Ishikawa (cell line): ENCODE measurements at regions not wholly inside any gene's neighbourhood (a gene's known extent, or its start where the extent isn't known, plus 50 kb on each side); places are given as distances from the start of the nearest gene placed in this dataset.

Experiments used
- CEBPB ChIP-seq: IDR thresholded peaks from 2 replicates; pipeline ENCODE4 v1.6.1; 2012
- CREB1 ChIP-seq: IDR thresholded peaks from 2 replicates; pipeline ENCODE4 v1.6.1; 2012; ENCODE audit warnings: low read depth
- EGR1 ChIP-seq: IDR thresholded peaks from 2 replicates; pipeline ENCODE4 v1.6.1; 2012
- EP300 ChIP-seq: IDR thresholded peaks from 2 replicates; pipeline ENCODE4 v1.6.1; 2012; ENCODE audit warnings: borderline replicate concordance
- FOXM1 ChIP-seq: IDR thresholded peaks from 2 replicates; pipeline ENCODE4 v1.6.1; 2012; ENCODE audit warnings: low read depth, borderline replicate concordance
- NFIC ChIP-seq: IDR thresholded peaks from 2 replicates; pipeline ENCODE4 v1.6.1; 2012
- RAD21 ChIP-seq: IDR thresholded peaks from 2 replicates; pipeline ENCODE4 v1.6.1; 2012; ENCODE audit warnings: low read depth
- TAF1 ChIP-seq: IDR thresholded peaks from 2 replicates; pipeline ENCODE4 v1.6.1; 2012; ENCODE audit warnings: low read depth, mild to moderate bottlenecking
- TCF12 ChIP-seq: IDR thresholded peaks from 2 replicates; pipeline ENCODE4 v1.6.1; 2012; ENCODE audit warnings: low read depth
- TEAD4 ChIP-seq: IDR thresholded peaks from 2 replicates; pipeline ENCODE4 v1.6.1; 2012
- YY1 ChIP-seq: IDR thresholded peaks from 2 replicates; pipeline ENCODE4 v1.6.1; 2012; ENCODE audit warnings: low read depth
- ZBTB7A ChIP-seq: IDR thresholded peaks from 2 replicates; pipeline ENCODE4 v1.6.1; 2012; ENCODE audit warnings: low read depth
- TF ChIP-seq, protein P1 (sequence below): IDR thresholded peaks from 2 replicates; pipeline ENCODE4 v1.6.1; 2012
- TF ChIP-seq, protein P2 (sequence below): IDR thresholded peaks from 2 replicates; pipeline ENCODE4 v1.6.1; 2012
- TF ChIP-seq, protein P3 (sequence below): IDR thresholded peaks from 2 replicates; pipeline ENCODE4 v1.6.1; 2012; ENCODE audit warnings: low read depth, mild to moderate bottlenecking

DNA sequence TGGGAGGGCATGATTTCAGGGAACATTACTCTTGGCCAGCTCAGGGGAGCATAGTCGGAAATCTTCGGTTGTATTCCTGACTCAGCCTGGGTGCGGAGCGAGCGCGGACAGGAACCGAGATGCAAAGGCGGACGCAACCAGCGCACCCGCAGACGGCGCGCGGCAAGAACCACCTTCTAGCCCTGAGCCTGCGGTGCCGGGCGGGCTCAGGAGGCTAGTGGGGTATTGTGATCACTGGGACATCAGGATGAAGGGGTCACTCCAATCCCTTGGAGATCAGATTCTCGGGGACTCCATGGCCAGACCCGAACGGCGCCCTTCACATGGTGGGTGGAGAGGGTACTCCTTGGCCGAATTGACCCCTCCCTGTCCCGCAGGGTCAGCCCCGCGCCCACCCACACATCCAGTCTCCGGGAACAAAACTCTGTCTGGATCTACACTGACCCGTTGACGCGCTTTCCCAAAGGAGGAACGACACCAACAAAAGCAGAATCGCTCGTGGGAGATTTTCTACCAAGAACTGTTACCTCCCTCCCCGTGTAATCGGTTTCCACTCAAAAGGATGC is 730.5 kb downstream of the ZWINT start:
- TF ChIP-seq FOXM1 (no peak), EGR1 (no peak), CEBPB (no peak), RAD21 (no peak), TAF1 (no peak), EP300 (no peak), CREB1 (no peak), NFIC (no peak), YY1 (no peak), TEAD4 (no peak), TCF12 (no peak), ZBTB7A (no peak)
- TF ChIP-seq, protein P1, sequence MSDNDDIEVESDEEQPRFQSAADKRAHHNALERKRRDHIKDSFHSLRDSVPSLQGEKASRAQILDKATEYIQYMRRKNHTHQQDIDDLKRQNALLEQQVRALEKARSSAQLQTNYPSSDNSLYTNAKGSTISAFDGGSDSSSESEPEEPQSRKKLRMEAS: no peak
- TF ChIP-seq, protein P2, sequence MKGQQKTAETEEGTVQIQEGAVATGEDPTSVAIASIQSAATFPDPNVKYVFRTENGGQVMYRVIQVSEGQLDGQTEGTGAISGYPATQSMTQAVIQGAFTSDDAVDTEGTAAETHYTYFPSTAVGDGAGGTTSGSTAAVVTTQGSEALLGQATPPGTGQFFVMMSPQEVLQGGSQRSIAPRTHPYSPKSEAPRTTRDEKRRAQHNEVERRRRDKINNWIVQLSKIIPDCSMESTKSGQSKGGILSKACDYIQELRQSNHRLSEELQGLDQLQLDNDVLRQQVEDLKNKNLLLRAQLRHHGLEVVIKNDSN: no peak
- TF ChIP-seq, protein P3, sequence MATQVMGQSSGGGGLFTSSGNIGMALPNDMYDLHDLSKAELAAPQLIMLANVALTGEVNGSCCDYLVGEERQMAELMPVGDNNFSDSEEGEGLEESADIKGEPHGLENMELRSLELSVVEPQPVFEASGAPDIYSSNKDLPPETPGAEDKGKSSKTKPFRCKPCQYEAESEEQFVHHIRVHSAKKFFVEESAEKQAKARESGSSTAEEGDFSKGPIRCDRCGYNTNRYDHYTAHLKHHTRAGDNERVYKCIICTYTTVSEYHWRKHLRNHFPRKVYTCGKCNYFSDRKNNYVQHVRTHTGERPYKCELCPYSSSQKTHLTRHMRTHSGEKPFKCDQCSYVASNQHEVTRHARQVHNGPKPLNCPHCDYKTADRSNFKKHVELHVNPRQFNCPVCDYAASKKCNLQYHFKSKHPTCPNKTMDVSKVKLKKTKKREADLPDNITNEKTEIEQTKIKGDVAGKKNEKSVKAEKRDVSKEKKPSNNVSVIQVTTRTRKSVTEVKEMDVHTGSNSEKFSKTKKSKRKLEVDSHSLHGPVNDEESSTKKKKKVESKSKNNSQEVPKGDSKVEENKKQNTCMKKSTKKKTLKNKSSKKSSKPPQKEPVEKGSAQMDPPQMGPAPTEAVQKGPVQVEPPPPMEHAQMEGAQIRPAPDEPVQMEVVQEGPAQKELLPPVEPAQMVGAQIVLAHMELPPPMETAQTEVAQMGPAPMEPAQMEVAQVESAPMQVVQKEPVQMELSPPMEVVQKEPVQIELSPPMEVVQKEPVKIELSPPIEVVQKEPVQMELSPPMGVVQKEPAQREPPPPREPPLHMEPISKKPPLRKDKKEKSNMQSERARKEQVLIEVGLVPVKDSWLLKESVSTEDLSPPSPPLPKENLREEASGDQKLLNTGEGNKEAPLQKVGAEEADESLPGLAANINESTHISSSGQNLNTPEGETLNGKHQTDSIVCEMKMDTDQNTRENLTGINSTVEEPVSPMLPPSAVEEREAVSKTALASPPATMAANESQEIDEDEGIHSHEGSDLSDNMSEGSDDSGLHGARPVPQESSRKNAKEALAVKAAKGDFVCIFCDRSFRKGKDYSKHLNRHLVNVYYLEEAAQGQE: no peak

- TF ChIP-seq ZBTB7A (no peak), EGR1 (no peak), CREB1 (no peak), FOXM1 (no peak), EP300 (no peak), NFIC (no peak), TAF1 (no peak)
- TF ChIP-seq, protein P3: no peak
- TF ChIP-seq, protein P2: no peak
These were observed 731.1 kb downstream of the ZWINT start for GRCh38 chr10:55629793-55630490.

DNA sequence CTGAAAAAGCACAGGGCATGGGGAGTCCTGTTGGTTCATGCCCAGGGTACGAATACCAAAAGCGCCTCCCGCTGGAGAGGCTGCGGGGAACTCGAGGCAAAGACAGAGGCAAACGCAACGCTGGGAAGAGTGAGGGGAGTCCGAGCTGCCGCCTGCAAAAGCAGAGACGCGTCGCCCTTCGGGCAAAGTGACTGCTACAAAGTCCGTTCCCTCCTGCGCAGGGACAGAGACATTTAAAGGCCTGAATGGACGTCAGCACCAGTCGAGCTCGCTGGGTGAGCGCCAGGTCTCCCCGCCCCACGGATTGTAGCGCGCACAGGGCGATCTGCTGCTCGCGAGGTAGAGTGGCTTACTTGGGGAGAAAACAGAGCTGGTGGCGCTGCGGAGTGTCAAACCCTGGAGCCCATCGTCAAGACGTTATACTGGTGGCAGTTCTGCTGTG is 732.8 kb downstream of the ZWINT start:
- TF ChIP-seq, protein P2: no peak
- TF ChIP-seq CREB1 (no peak), FOXM1 (no peak), YY1 (no peak), EP300 (no peak), RAD21 (no peak), TAF1 (no peak), CEBPB (no peak), NFIC (no peak), TEAD4 (no peak), TCF12 (no peak), ZBTB7A (no peak), EGR1 (no peak)
- TF ChIP-seq, protein P1: no peak
- TF ChIP-seq, protein P3: no peak

DNA sequence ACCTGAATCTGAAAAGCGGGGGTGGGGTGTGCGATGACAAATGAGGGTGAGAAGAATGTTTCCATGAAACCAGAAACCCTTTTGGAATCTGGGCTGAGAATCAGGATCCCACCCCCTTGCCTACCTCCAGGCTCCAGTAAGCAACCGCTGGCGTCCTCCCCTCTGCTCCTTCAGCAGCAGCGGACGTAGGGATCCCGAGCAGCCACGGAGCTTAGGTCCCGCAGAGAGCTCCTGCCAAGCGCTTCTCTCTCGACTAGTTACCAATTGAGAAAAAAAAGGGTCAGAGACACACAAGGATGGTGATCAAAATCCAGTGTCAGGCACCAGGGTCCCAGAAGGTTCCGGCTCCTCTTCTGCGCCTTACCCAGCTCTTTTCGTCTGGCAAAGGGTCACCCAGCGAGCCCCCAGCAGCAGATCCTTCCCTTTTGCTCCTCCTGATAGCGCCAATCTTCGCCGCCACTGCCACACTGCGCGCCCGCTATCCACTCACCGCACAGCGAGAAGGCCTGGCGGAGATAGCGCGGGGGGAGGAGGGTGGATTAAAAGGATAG is 733.5 kb downstream of the ZWINT start:
- TF ChIP-seq CEBPB (no peak), FOXM1 (no peak), NFIC (no peak), CREB1 (no peak), TAF1 (no peak), RAD21 (no peak), YY1 (no peak), ZBTB7A (no peak), TEAD4 (no peak), TCF12 (no peak)
- TF ChIP-seq, protein P3: no peak
